ENCODE measurements at regions not wholly inside any gene's neighbourhood (a gene's known extent, or its start where the extent isn't known, plus 50 kb on each side); places are given as distances from the start of the nearest gene placed in this dataset.
A peak's percentile ranks its signal among the peaks of the same experiment; 100 is the strongest.

DNA sequence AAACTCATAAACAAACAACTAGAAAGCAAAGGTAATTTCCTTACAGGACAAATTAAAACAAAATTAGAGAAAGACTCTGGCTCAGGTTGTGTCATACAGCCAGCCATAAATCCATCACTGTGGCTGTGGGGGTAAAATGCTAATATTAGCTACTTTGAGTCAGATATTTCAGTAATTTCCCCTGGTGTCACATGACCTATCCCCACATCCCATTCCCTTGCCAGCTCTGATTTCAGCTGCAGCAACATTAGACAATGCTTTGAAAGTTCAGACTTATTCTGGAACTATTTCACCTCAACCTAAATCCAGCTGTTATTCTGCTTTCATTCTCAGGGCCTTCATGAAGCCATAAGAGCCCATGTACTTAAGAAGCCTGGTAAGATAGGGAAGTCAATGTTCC is 55.3 kb downstream of the RPL10L start:
- H3K4me1 ChIP-seq = no peaks in the 10 kb centered on the region
- DNase-seq (ENCODE audit: low spot score in 2 of 2) = no peak
- H3K4me3 ChIP-seq = no peak overlapping the region
- no peak overlapping the region for H3K27ac ChIP-seq
- TF ChIP-seq POLR2A (IDR thresholded peaks at IDR 0.05) (no peak), EP300 (IDR thresholded peaks at IDR 0.05) (no peak)
- TF ChIP-seq, protein P1, sequence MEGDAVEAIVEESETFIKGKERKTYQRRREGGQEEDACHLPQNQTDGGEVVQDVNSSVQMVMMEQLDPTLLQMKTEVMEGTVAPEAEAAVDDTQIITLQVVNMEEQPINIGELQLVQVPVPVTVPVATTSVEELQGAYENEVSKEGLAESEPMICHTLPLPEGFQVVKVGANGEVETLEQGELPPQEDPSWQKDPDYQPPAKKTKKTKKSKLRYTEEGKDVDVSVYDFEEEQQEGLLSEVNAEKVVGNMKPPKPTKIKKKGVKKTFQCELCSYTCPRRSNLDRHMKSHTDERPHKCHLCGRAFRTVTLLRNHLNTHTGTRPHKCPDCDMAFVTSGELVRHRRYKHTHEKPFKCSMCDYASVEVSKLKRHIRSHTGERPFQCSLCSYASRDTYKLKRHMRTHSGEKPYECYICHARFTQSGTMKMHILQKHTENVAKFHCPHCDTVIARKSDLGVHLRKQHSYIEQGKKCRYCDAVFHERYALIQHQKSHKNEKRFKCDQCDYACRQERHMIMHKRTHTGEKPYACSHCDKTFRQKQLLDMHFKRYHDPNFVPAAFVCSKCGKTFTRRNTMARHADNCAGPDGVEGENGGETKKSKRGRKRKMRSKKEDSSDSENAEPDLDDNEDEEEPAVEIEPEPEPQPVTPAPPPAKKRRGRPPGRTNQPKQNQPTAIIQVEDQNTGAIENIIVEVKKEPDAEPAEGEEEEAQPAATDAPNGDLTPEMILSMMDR (IDR thresholded peaks at IDR 0.05) = no peak
- H3K27me3 ChIP-seq = no peaks in the 10 kb centered on the region
- H3K9me3 ChIP-seq = no peaks in the 10 kb centered on the region
- H3K36me3 ChIP-seq = no peaks in the 10 kb centered on the region

GRCh38 chr14:46582826-46583225 is 68.8 kb downstream of the RPL10L start:
- WGBS, 2 donors = 43 to 45% methylated on average over 1 of the region's 1 CpG
- H3K27ac ChIP-seq = no peak overlapping the region
- no peaks in the 10 kb centered on the region for H3K36me3 ChIP-seq
- H3K4me1 ChIP-seq = no peaks in the 10 kb centered on the region
- H3K4me3 ChIP-seq = no peak overlapping the region
- H3K9me3 ChIP-seq = no peaks in the 10 kb centered on the region
- TF ChIP-seq EP300 (IDR thresholded peaks at IDR 0.05) (no peak), POLR2A (IDR thresholded peaks at IDR 0.05) (no peak)
- TF ChIP-seq, protein P1 (IDR thresholded peaks at IDR 0.05) = no peak
- no peak for DNase-seq (ENCODE audit: low spot score in 2 of 2)
- H3K27me3 ChIP-seq = no peaks in the 10 kb centered on the region

GRCh38 chr14:46581036-46581671 is 70.4 kb downstream of the RPL10L start:
- whole genome bisulfite sequencing, 2 donors = 38 to 46% methylated on average over 5 of the region's 5 CpGs
- no peak overlapping the region for H3K4me3 ChIP-seq
- H3K36me3 ChIP-seq = no peaks in the 10 kb centered on the region
- H3K27ac ChIP-seq = no peak overlapping the region
- TF ChIP-seq, protein P1 (IDR thresholded peaks at IDR 0.05) = peak in 3 of 5 experiments; percentile 19 to 38 (median 24)
- no peak for TF ChIP-seq EP300 (IDR thresholded peaks at IDR 0.05)
- H3K9me3 ChIP-seq = no peaks in the 10 kb centered on the region
- no peaks in the 10 kb centered on the region for H3K27me3 ChIP-seq
- DNase-seq (ENCODE audit: low spot score in 2 of 2) = no peak
- H3K4me1 ChIP-seq = no peaks in the 10 kb centered on the region

DNA sequence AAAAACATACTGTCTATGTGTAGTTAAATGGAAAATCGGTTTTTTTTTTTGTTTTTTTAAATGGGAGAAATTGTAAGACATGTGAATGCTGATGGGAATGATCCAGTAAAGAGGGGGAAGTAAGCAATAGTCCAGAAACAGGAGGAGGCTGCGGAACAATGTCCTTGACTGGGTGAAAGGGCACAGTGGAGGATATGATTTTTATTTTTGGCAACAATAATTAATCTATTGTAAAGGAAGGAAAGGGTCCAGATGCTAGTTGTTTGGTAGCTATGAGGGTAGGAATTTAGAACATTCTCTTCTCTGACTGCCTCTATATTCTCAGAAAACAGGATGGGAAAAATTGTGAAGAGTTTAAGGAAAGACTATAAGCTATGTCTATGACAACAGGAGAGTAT is 76.6 kb downstream of the RPL10L start:
- WGBS, 2 donors = 44 to 49% methylated on average over 2 of the region's 2 CpGs
- no peaks in the 10 kb centered on the region for H3K27me3 ChIP-seq
- no peak for DNase-seq (ENCODE audit: low spot score in 2 of 2)
- H3K36me3 ChIP-seq = no peaks in the 10 kb centered on the region
- H3K4me1 ChIP-seq = no peaks in the 10 kb centered on the region
- no peak overlapping the region for H3K27ac ChIP-seq
- H3K4me3 ChIP-seq = no peak overlapping the region
- no peak for TF ChIP-seq EP300 (IDR thresholded peaks at IDR 0.05)
- TF ChIP-seq, protein P1 (IDR thresholded peaks at IDR 0.05) = no peak
- no peak for TF ChIP-seq POLR2A (IDR thresholded peaks at IDR 0.05)
- no peaks in the 10 kb centered on the region for H3K9me3 ChIP-seq

- Histone ChIP-seq H3K27me3 (no peaks in the 10 kb centered on the region), H3K4me3 (no peak overlapping the region), H3K4me1 (no peaks in the 10 kb centered on the region), H3K9me3 (no peaks in the 10 kb centered on the region), H3K36me3 (no peaks in the 10 kb centered on the region), H3K27ac (no peak overlapping the region)
- TF ChIP-seq EP300 (IDR thresholded peaks at IDR 0.05) (no peak), POLR2A (IDR thresholded peaks at IDR 0.05) (no peak)
- TF ChIP-seq, protein P1 (IDR thresholded peaks at IDR 0.05) = no peak
- WGBS, 2 donors = 43 to 56% methylated on average over 3 of the region's 3 CpGs
- DNase-seq (ENCODE audit: low spot score in 2 of 2) = no peak
These were observed 77.2 kb downstream of the RPL10L start for GRCh38 chr14:46574221-46574977.
